22Rv1 (cell line): ENCODE measurements at regions not wholly inside any gene's neighbourhood (a gene's known extent, or its start where the extent isn't known, plus 50 kb on each side); places are given as distances from the start of the nearest gene placed in this dataset.

Experiments used
- CTCF ChIP-seq: fragments of 450-650 bp; IDR thresholded peaks from 2 replicates; pipeline ENCODE4 v1.5.1; 2017; ENCODE audit warnings: mild to moderate bottlenecking
- ZFX ChIP-seq: fragments of 450-650 bp; IDR thresholded peaks from 2 replicates; pipeline ENCODE4 v1.6.1; 2017; ENCODE audit warnings: antibody characterized with exemption, borderline replicate concordance

- TF ChIP-seq CTCF (no peak), ZFX (no peak)
These were observed 102.1 kb upstream of the TENM3 start for GRCh38 chr4:182141061-182141460.
